Loucy (cell line): ENCODE measurements at regions not wholly inside any gene's neighbourhood (a gene's known extent, or its start where the extent isn't known, plus 50 kb on each side); places are given as distances from the start of the nearest gene placed in this dataset.

Experiments
- EZH2phosphoT487 ChIP-seq: fragments of 200-600 bp; IDR thresholded peaks from 2 replicates; pipeline ENCODE4 v1.6.1; 2018; ENCODE audit warnings: antibody characterized with exemption, mild to moderate bottlenecking, moderate library complexity, borderline replicate concordance
- TF ChIP-seq, protein P1 (sequence below): fragments of 200-600 bp; sonication (generic); conservative IDR thresholded peaks from 2 replicates; pipeline ENCODE4 v1.5.1; 2014; ENCODE audit warnings: mild to moderate bottlenecking, antibody characterized with exemption, low read length

DNA sequence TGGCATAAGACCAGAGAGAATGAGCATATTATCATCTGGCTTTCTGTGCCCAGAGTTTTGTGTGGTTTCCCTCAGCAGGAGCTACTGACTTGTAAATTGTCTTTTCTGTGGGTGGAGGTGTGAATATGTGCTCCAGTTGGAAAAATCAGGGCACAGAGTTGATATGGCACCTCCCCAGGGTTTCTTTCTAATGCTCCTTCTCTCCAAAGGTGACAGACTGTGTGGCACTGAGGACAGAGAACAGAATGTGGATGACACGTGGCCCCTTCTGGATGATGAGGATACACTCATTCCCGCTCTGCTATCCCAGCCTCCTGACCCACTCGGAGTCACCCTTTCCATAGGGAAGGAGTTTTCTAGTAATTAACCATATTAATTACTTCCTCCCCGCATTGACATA, 221.0 kb downstream of the ICE1 start:
- TF ChIP-seq, protein P1, sequence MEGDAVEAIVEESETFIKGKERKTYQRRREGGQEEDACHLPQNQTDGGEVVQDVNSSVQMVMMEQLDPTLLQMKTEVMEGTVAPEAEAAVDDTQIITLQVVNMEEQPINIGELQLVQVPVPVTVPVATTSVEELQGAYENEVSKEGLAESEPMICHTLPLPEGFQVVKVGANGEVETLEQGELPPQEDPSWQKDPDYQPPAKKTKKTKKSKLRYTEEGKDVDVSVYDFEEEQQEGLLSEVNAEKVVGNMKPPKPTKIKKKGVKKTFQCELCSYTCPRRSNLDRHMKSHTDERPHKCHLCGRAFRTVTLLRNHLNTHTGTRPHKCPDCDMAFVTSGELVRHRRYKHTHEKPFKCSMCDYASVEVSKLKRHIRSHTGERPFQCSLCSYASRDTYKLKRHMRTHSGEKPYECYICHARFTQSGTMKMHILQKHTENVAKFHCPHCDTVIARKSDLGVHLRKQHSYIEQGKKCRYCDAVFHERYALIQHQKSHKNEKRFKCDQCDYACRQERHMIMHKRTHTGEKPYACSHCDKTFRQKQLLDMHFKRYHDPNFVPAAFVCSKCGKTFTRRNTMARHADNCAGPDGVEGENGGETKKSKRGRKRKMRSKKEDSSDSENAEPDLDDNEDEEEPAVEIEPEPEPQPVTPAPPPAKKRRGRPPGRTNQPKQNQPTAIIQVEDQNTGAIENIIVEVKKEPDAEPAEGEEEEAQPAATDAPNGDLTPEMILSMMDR, result no peak
- TF ChIP-seq EZH2phosphoT487, result no peak
